ENCODE measurements at regions not wholly inside any gene's neighbourhood (a gene's known extent, or its start where the extent isn't known, plus 50 kb on each side); places are given as distances from the start of the nearest gene placed in this dataset.

GRCh38 chr18:68500556-68500955, 214.4 kb downstream of the TMX3 start:
- Mint-ChIP-seq H3K27ac (no peak overlapping the region), H3K27me3 (no peaks in the 10 kb centered on the region), H3K9me3 (no peaks in the 10 kb centered on the region), H3K4me1 (no peaks in the 10 kb centered on the region), H3K4me3 (no peak overlapping the region), H3K36me3 (no peaks in the 10 kb centered on the region)
- ATAC-seq (replicated peaks) (no peak), DNase-seq (no peak)

GRCh38 chr18:68499141-68499540, 215.8 kb downstream of the TMX3 start:
- no peaks in the 10 kb centered on the region for H3K9me3 Mint-ChIP-seq
- DNase-seq: no peak
- ATAC-seq (replicated peaks): no peak
- no peaks in the 10 kb centered on the region for H3K27me3 Mint-ChIP-seq
- no peak overlapping the region for H3K4me3 Mint-ChIP-seq
- no peak overlapping the region for H3K27ac Mint-ChIP-seq
- no peaks in the 10 kb centered on the region for H3K4me1 Mint-ChIP-seq
- no peaks in the 10 kb centered on the region for H3K36me3 Mint-ChIP-seq

GRCh38 chr18:68498636-68499035, 216.3 kb downstream of the TMX3 start:
- ATAC-seq (replicated peaks) (no peak), DNase-seq (no peak)
- Mint-ChIP-seq H3K27me3 (no peaks in the 10 kb centered on the region), H3K9me3 (no peaks in the 10 kb centered on the region), H3K36me3 (no peaks in the 10 kb centered on the region), H3K4me3 (no peak overlapping the region), H3K27ac (no peak overlapping the region), H3K4me1 (no peaks in the 10 kb centered on the region)

- Mint-ChIP-seq H3K4me1 (no peaks in the 10 kb centered on the region), H3K27ac (no peak overlapping the region), H3K27me3 (no peaks in the 10 kb centered on the region), H3K9me3 (no peaks in the 10 kb centered on the region), H3K4me3 (no peak overlapping the region), H3K36me3 (no peaks in the 10 kb centered on the region)
- ATAC-seq (replicated peaks) (no peak), DNase-seq (no peak)
Measured at GRCh38 chr18:68498185-68498584, 216.7 kb downstream of the TMX3 start.

- Mint-ChIP-seq H3K27me3 (no peaks in the 10 kb centered on the region), H3K9me3 (no peaks in the 10 kb centered on the region), H3K4me1 (no peaks in the 10 kb centered on the region), H3K27ac (no peak overlapping the region), H3K4me3 (no peak overlapping the region), H3K36me3 (no peaks in the 10 kb centered on the region)
- DNase-seq: no peak
- no peak for ATAC-seq (replicated peaks)
Measured at GRCh38 chr18:68494802-68495581, 219.9 kb downstream of the TMX3 start.

GRCh38 chr18:68489013-68489792, 225.7 kb downstream of the TMX3 start:
- no peaks in the 10 kb centered on the region for H3K9me3 Mint-ChIP-seq
- ATAC-seq (replicated peaks) (no peak), DNase-seq (no peak)
- H3K4me3 Mint-ChIP-seq: no peak overlapping the region
- no peak overlapping the region for H3K27ac Mint-ChIP-seq
- H3K36me3 Mint-ChIP-seq: no peaks in the 10 kb centered on the region
- H3K4me1 Mint-ChIP-seq: no peaks in the 10 kb centered on the region
- no peaks in the 10 kb centered on the region for H3K27me3 Mint-ChIP-seq

- no peak for DNase-seq
- H3K4me1 Mint-ChIP-seq: no peaks in the 10 kb centered on the region
- no peaks in the 10 kb centered on the region for H3K36me3 Mint-ChIP-seq
- ATAC-seq (replicated peaks): no peak
- H3K4me3 Mint-ChIP-seq: no peak overlapping the region
- H3K27ac Mint-ChIP-seq: no peak overlapping the region
- no peaks in the 10 kb centered on the region for H3K9me3 Mint-ChIP-seq
- no peaks in the 10 kb centered on the region for H3K27me3 Mint-ChIP-seq
Measured at GRCh38 chr18:68484241-68484640, 230.7 kb downstream of the TMX3 start.

- no peak overlapping the region for H3K4me3 Mint-ChIP-seq
- DNase-seq (no peak), ATAC-seq (replicated peaks) (no peak)
- no peak overlapping the region for H3K27ac Mint-ChIP-seq
- H3K4me1 Mint-ChIP-seq: no peaks in the 10 kb centered on the region
- H3K9me3 Mint-ChIP-seq: no peaks in the 10 kb centered on the region
- H3K27me3 Mint-ChIP-seq: no peaks in the 10 kb centered on the region
- H3K36me3 Mint-ChIP-seq: no peaks in the 10 kb centered on the region
Measured at GRCh38 chr18:68482815-68483214, 232.1 kb downstream of the TMX3 start.

GRCh38 chr18:68480196-68480595, 234.7 kb downstream of the TMX3 start:
- Mint-ChIP-seq H3K4me3 (no peak overlapping the region), H3K36me3 (no peaks in the 10 kb centered on the region), H3K27ac (no peak overlapping the region), H3K9me3 (no peaks in the 10 kb centered on the region), H3K4me1 (no peaks in the 10 kb centered on the region), H3K27me3 (no peaks in the 10 kb centered on the region)
- DNase-seq (no peak), ATAC-seq (replicated peaks) (no peak)

GRCh38 chr18:68478246-68478645, 236.7 kb downstream of the TMX3 start:
- no peaks in the 10 kb centered on the region for H3K9me3 Mint-ChIP-seq
- no peak overlapping the region for H3K27ac Mint-ChIP-seq
- H3K4me3 Mint-ChIP-seq: no peak overlapping the region
- no peak for ATAC-seq (replicated peaks)
- DNase-seq: no peak
- no peaks in the 10 kb centered on the region for H3K27me3 Mint-ChIP-seq
- H3K36me3 Mint-ChIP-seq: no peaks in the 10 kb centered on the region
- no peaks in the 10 kb centered on the region for H3K4me1 Mint-ChIP-seq

GRCh38 chr18:68475883-68476282, 239.0 kb downstream of the TMX3 start:
- ATAC-seq (replicated peaks) (no peak), DNase-seq (no peak)
- no peak overlapping the region for H3K27ac Mint-ChIP-seq
- no peaks in the 10 kb centered on the region for H3K27me3 Mint-ChIP-seq
- no peaks in the 10 kb centered on the region for H3K9me3 Mint-ChIP-seq
- no peak overlapping the region for H3K4me3 Mint-ChIP-seq
- no peaks in the 10 kb centered on the region for H3K4me1 Mint-ChIP-seq
- H3K36me3 Mint-ChIP-seq: no peaks in the 10 kb centered on the region

GRCh38 chr18:68472701-68473295, 242.1 kb downstream of the TMX3 start:
- no peaks in the 10 kb centered on the region for H3K9me3 Mint-ChIP-seq
- no peak for DNase-seq
- H3K36me3 Mint-ChIP-seq: no peaks in the 10 kb centered on the region
- no peak overlapping the region for H3K27ac Mint-ChIP-seq
- H3K4me3 Mint-ChIP-seq: no peak overlapping the region
- no peak for ATAC-seq (replicated peaks)
- no peaks in the 10 kb centered on the region for H3K27me3 Mint-ChIP-seq
- H3K4me1 Mint-ChIP-seq: no peaks in the 10 kb centered on the region

GRCh38 chr18:68469049-68469625, 245.8 kb downstream of the TMX3 start:
- DNase-seq (no peak), ATAC-seq (replicated peaks) (no peak)
- Mint-ChIP-seq H3K9me3 (no peaks in the 10 kb centered on the region), H3K27ac (no peak overlapping the region), H3K27me3 (no peaks in the 10 kb centered on the region), H3K36me3 (no peaks in the 10 kb centered on the region), H3K4me3 (no peak overlapping the region), H3K4me1 (no peaks in the 10 kb centered on the region)

- ATAC-seq (replicated peaks) (no peak), DNase-seq (no peak)
- Mint-ChIP-seq H3K36me3 (no peaks in the 10 kb centered on the region), H3K27me3 (no peaks in the 10 kb centered on the region), H3K27ac (no peak overlapping the region), H3K4me3 (no peak overlapping the region), H3K9me3 (no peaks in the 10 kb centered on the region), H3K4me1 (no peaks in the 10 kb centered on the region)
Measured at GRCh38 chr18:68467957-68468356, 247.0 kb downstream of the TMX3 start.

GRCh38 chr18:68467329-68467728, 247.6 kb downstream of the TMX3 start:
- DNase-seq (no peak), ATAC-seq (replicated peaks) (no peak)
- H3K9me3 Mint-ChIP-seq: no peaks in the 10 kb centered on the region
- H3K4me3 Mint-ChIP-seq: no peak overlapping the region
- no peaks in the 10 kb centered on the region for H3K4me1 Mint-ChIP-seq
- no peaks in the 10 kb centered on the region for H3K36me3 Mint-ChIP-seq
- no peak overlapping the region for H3K27ac Mint-ChIP-seq
- no peaks in the 10 kb centered on the region for H3K27me3 Mint-ChIP-seq
